ENCODE measurements at regions not wholly inside any gene's neighbourhood (a gene's known extent, or its start where the extent isn't known, plus 50 kb on each side); places are given as distances from the start of the nearest gene placed in this dataset.

GRCh38 chr1:53378061-53378460 lies 50.2 kb upstream of the LRP8 start:
- POLR2A ChIA-PET: interaction anchor here (0.7 kb wide), 1 partner anchor 51 kb away, joined by 3 read pairs; no protein-coding TSS in a partner anchor
- DNase-seq: no peak
- Histone ChIP-seq H3K4me3 (ENCODE audit: low read depth in 2 of 2, low read length in 1 of 2) (no peak overlapping the region), H3K9me2 (no peaks in the 10 kb centered on the region), H4K20me1 (ENCODE audit: insufficient read depth) (no peaks in the 10 kb centered on the region), H3K9me3 (no peaks in the 10 kb centered on the region), H3F3A (replicated peaks; ENCODE audit: insufficient read depth) (no peaks in the 10 kb centered on the region), H2AFZ (ENCODE audit: low read depth) (no peak overlapping the region), H3K27ac (ENCODE audit: low read depth in 2 of 2, low read length in 1 of 2) (no peak overlapping the region), H3K4me2 (no peak overlapping the region), H3K79me2 (ENCODE audit: insufficient read depth) (no peaks in the 10 kb centered on the region), H3K4me1 (ENCODE audit: control insufficient read depth in 1 of 2, insufficient read depth in 2 of 2, low read depth in 1 of 2, low read length in 1 of 2) (peaks cover 5 to 6% of the 10 kb centered on the region in 2 experiments; a peak in 2 of 4 replicates), H3K27me3 (ENCODE audit: insufficient read depth) (no peaks in the 10 kb centered on the region), H3K9ac (no peak overlapping the region), H3K36me3 (replicated peaks in 1 of 2; ENCODE audit: control insufficient read depth in 1 of 2, insufficient read depth in 2 of 2, low read length in 1 of 2) (no peaks in the 10 kb centered on the region)
- no peak for TF ChIP-seq ELF1 (IDR thresholded peaks at IDR 0.05)
- TF ChIP-seq YY1 (IDR thresholded peaks at IDR 0.05; ENCODE audit: low read depth): no peak
- no peak for TF ChIP-seq IRF3 (IDR thresholded peaks at IDR 0.05; ENCODE audit: low read depth, low read length)
- TF ChIP-seq MXI1 (IDR thresholded peaks at IDR 0.05; ENCODE audit: low read depth, low read length): no peak
- TF ChIP-seq USF1 (IDR thresholded peaks at IDR 0.05; ENCODE audit: borderline replicate concordance, low read depth): no peak
- no peak for TF ChIP-seq USF2 (IDR thresholded peaks at IDR 0.05; ENCODE audit: borderline replicate concordance, low read depth, low read length)
- no peak for TF ChIP-seq CHD2 (IDR thresholded peaks at IDR 0.05; ENCODE audit: low read length, partially characterized antibody)
- TF ChIP-seq SMC3 (IDR thresholded peaks at IDR 0.05; ENCODE audit: low read depth, low read length): no peak
- no peak for TF ChIP-seq FOXJ3 (CRISPR knock-in tag; IDR thresholded peaks at IDR 0.05)
- TF ChIP-seq GATA2 (CRISPR knock-in tag; IDR thresholded peaks at IDR 0.05): no peak
- TF ChIP-seq RAD21 (IDR thresholded peaks at IDR 0.05; ENCODE audit: low read length): no peak
- TF ChIP-seq SIN3A (IDR thresholded peaks at IDR 0.05; ENCODE audit: borderline replicate concordance, low read depth, low read length): no peak
- TF ChIP-seq EZH2phosphoT487 (IDR thresholded peaks at IDR 0.05; ENCODE audit: borderline replicate concordance, low read depth): no peak
- no peak for TF ChIP-seq MEF2A (IDR thresholded peaks at IDR 0.05; ENCODE audit: borderline replicate concordance, low read depth)
- TF ChIP-seq NFIC (IDR thresholded peaks at IDR 0.05; ENCODE audit: borderline replicate concordance): no peak
- TF ChIP-seq TAF1 (IDR thresholded peaks at IDR 0.05; ENCODE audit: borderline replicate concordance, low read depth, low read length): no peak
- TF ChIP-seq CTCF (IDR thresholded peaks at IDR 0.05): no peak
- TF ChIP-seq POLR2AphosphoS5 (IDR thresholded peaks at IDR 0.05; ENCODE audit: low read depth, low read length): no peak
- CTCF ChIA-PET: interaction anchor here (0.7 to 4.8 kb wide), 4 partner anchors 13 to 100 kb away, joined by 3 to 39 read pairs (median 5); no protein-coding TSS in a partner anchor
- WGBS (ENCODE audit: low lambda C conversion rate): 58% methylated on average over 3 of the region's 5 CpGs

Data from SK-N-SH (cell line).